ENCODE measurements at regions not wholly inside any gene's neighbourhood (a gene's known extent, or its start where the extent isn't known, plus 50 kb on each side); places are given as distances from the start of the nearest gene placed in this dataset.
A peak's percentile ranks its signal among the peaks of the same experiment; 100 is the strongest.

- no peaks in the 10 kb centered on the region for H3K4me1 ChIP-seq
- H3K27ac ChIP-seq, result no peak overlapping the region
- DNase-seq (no peak), ATAC-seq (peak; percentile 46 to 77 (median 66)), FAIRE-seq (no peak)
- WGBS, 2 donors, result 9 to 15% methylated on average over 4 of the region's 4 CpGs
- H3K27me3 ChIP-seq, result no peaks in the 10 kb centered on the region
- H3K36me3 ChIP-seq, result no peaks in the 10 kb centered on the region
- H3K9me3 ChIP-seq, result peaks cover 0 to 4% (median 0%) of the 10 kb centered on the region in 4 donors
- no peak overlapping the region for H3K4me3 ChIP-seq
- TF ChIP-seq CTCF (IDR thresholded peaks at IDR 0.05), result no peak
- intact Hi-C loops (cut with DNase I), result no loop called here
These were observed 343.0 kb downstream of the PLOD2 start for GRCh38 chr3:145817870-145818483.

- FAIRE-seq (no peak), DNase-seq (no peak), ATAC-seq (no peak)
- H3K9me3 ChIP-seq, result peaks cover 0 to 4% (median 0%) of the 10 kb centered on the region in 4 donors
- no peaks in the 10 kb centered on the region for H3K36me3 ChIP-seq
- H3K27me3 ChIP-seq, result no peaks in the 10 kb centered on the region
- H3K27ac ChIP-seq, result no peak overlapping the region
- H3K4me3 ChIP-seq, result no peak overlapping the region
- intact Hi-C loops (cut with DNase I), result no loop called here
- no peak for TF ChIP-seq CTCF (IDR thresholded peaks at IDR 0.05)
- no peaks in the 10 kb centered on the region for H3K4me1 ChIP-seq
- 75 to 77% methylated on average over 2 of the region's 2 CpGs for WGBS, 2 donors
These were observed 340.8 kb downstream of the PLOD2 start for GRCh38 chr3:145820170-145820569.

GRCh38 chr3:145842294-145842902 is 318.6 kb downstream of the PLOD2 start:
- H3K36me3 ChIP-seq, result no peaks in the 10 kb centered on the region
- no peak overlapping the region for H3K27ac ChIP-seq
- FAIRE-seq, result no peak
- no peak for ATAC-seq
- no peak for DNase-seq
- 60 to 68% methylated on average over 2 of the region's 2 CpGs for WGBS, 2 donors
- TF ChIP-seq CTCF (IDR thresholded peaks at IDR 0.05), result no peak
- no peak overlapping the region for H3K4me3 ChIP-seq
- intact Hi-C loops (cut with DNase I), result no loop called here
- no peaks in the 10 kb centered on the region for H3K4me1 ChIP-seq
- no peaks in the 10 kb centered on the region for H3K9me3 ChIP-seq
- H3K27me3 ChIP-seq, result no peaks in the 10 kb centered on the region

- Histone ChIP-seq H3K4me3 (no peak overlapping the region), H3K9me3 (no peaks in the 10 kb centered on the region), H3K27me3 (no peaks in the 10 kb centered on the region), H3K36me3 (no peaks in the 10 kb centered on the region), H3K4me1 (no peaks in the 10 kb centered on the region), H3K27ac (no peak overlapping the region)
- intact Hi-C loops (cut with DNase I), result no loop called here
- FAIRE-seq (no peak), ATAC-seq (no peak), DNase-seq (no peak)
- TF ChIP-seq CTCF (IDR thresholded peaks at IDR 0.05), result no peak
- 81 to 84% methylated on average over 1 of the region's 1 CpG for WGBS, 2 donors
These were observed 317.4 kb downstream of the PLOD2 start for GRCh38 chr3:145843561-145843960.

- no peak for FAIRE-seq
- Histone ChIP-seq H3K9me3 (no peaks in the 10 kb centered on the region), H3K4me1 (no peaks in the 10 kb centered on the region), H3K27me3 (no peaks in the 10 kb centered on the region), H3K36me3 (no peaks in the 10 kb centered on the region), H3K4me3 (no peak overlapping the region), H3K27ac (no peak overlapping the region)
- 91 to 95% methylated on average over 1 of the region's 1 CpG for WGBS, 2 donors
- ATAC-seq, result no peak
- TF ChIP-seq CTCF (IDR thresholded peaks at IDR 0.05), result no peak
- no peak for DNase-seq
- intact Hi-C loops (cut with DNase I), result no loop called here
These were observed 311.9 kb downstream of the PLOD2 start for GRCh38 chr3:145849115-145849514.
